CD14-positive monocyte (primary cell): ENCODE measurements at regions not wholly inside any gene's neighbourhood (a gene's known extent, or its start where the extent isn't known, plus 50 kb on each side); places are given as distances from the start of the nearest gene placed in this dataset.

ENCODE experiments used
- DNase-seq, 3 donors: peaks; one replicate each; pipeline ENCODE4 v3.0.0-alpha.2; 2011 to 2022
- H2AFZ ChIP-seq: 2 replicates; pipeline ENCODE4 v1.6.0; 2012; ENCODE audit warnings: mild to moderate bottlenecking, low read depth, low read length, inconsistent platforms; ENCODE audit not compliant: insufficient read depth, poor library complexity, severe bottlenecking
- H3K27ac ChIP-seq, 2 donors: 1 replicate in 1 of 2; 2 replicates in 1 of 2; pipeline ENCODE4 v1.5.1; 2012 to 2013; ENCODE audit warnings: low read length in 2 of 2, control low read depth in 1 of 2, inconsistent platforms in 1 of 2, low read depth in 1 of 2, mild to moderate bottlenecking in 1 of 2
- H3K27me3 ChIP-seq, 2 donors: one replicate each; pipeline versions ENCODE4 v1.6.0 to v1.6.1; 2011 to 2013; ENCODE audit warnings: low read length in 2 of 2; ENCODE audit not compliant: control insufficient read depth in 2 of 2, insufficient read depth in 2 of 2
- H3K36me3 ChIP-seq, 2 donors: replicated peaks in 1 of 2; 1 replicate in 1 of 2; 2 replicates in 1 of 2; pipeline versions ENCODE4 v1.5.1 to v1.6.1; 2012 to 2013; ENCODE audit warnings: low read length in 2 of 2, control low read depth in 1 of 2, inconsistent platforms in 1 of 2, mild to moderate bottlenecking in 1 of 2; ENCODE audit not compliant: insufficient read depth in 2 of 2, control insufficient read depth in 1 of 2
- H3K4me1 ChIP-seq, 2 donors: 1 replicate in 1 of 2; 2 replicates in 1 of 2; pipeline versions ENCODE4 v1.5.1 to v1.6.1; 2012 to 2013; ENCODE audit warnings: low read length in 2 of 2, control low read depth in 1 of 2, inconsistent platforms in 1 of 2, mild to moderate bottlenecking in 1 of 2, moderate library complexity in 1 of 2; ENCODE audit not compliant: insufficient read depth in 2 of 2, control insufficient read depth in 1 of 2
- H3K4me2 ChIP-seq: replicated peaks from 2 replicates; pipeline ENCODE3; 2012; ENCODE audit warnings: low read length, moderate library complexity, mild to moderate bottlenecking; ENCODE audit not compliant: poor library complexity, severe bottlenecking; ENCODE audit errors: extremely low read depth
- H3K4me3 ChIP-seq, 3 experiments: fragments of 200-600 bp in 1 of 3; sonication (generic) in 1 of 3; replicated peaks in 1 of 3; 1 replicate in 2 of 3; 2 replicates in 1 of 3; pipeline ENCODE4 v1.5.1; 2011 to 2013; ENCODE audit warnings: low read length in 3 of 3, mild to moderate bottlenecking in 3 of 3, control low read depth in 2 of 3, low read depth in 2 of 3, inconsistent platforms in 1 of 3, moderate library complexity in 1 of 3
- H3K79me2 ChIP-seq: 2 replicates; pipeline ENCODE4 v1.6.0; 2012; ENCODE audit warnings: mild to moderate bottlenecking, control low read depth, inconsistent platforms, low read length, moderate library complexity; ENCODE audit not compliant: insufficient read depth
- H3K9ac ChIP-seq: 2 replicates; pipeline ENCODE4 v1.6.0; 2017; ENCODE audit warnings: low read length, mild to moderate bottlenecking; ENCODE audit not compliant: insufficient read depth, poor library complexity, severe bottlenecking
- H3K9me3 ChIP-seq, 2 donors: replicated peaks in 1 of 2; 1 replicate in 1 of 2; 2 replicates in 1 of 2; pipeline versions ENCODE4 v1.5.1 to v1.6.1; 2012 to 2013; ENCODE audit warnings: low read length in 2 of 2, control low read depth in 1 of 2; ENCODE audit not compliant: control insufficient read depth in 1 of 2, insufficient read depth in 1 of 2
- H4K20me1 ChIP-seq: 2 replicates; pipeline ENCODE4 v1.6.0; 2012; ENCODE audit warnings: mild to moderate bottlenecking, low read length, control low read depth, moderate library complexity; ENCODE audit not compliant: insufficient read depth
- H3K27ac Mint-ChIP-seq, 7 donors: one replicate each; pipeline ENCODE4 v1.8.0; 2020; ENCODE audit warnings: mild to moderate bottlenecking in 7 of 7, mixed read lengths in 7 of 7, moderate library complexity in 6 of 7, inconsistent platforms in 2 of 7
- H3K27me3 Mint-ChIP-seq, 3 donors: one replicate each; pipeline ENCODE4 v1.8.0; 2021 to 2022; ENCODE audit warnings: low read depth in 3 of 3, mild to moderate bottlenecking in 3 of 3, mixed read lengths in 3 of 3, moderate library complexity in 3 of 3, inconsistent platforms in 1 of 3
- H3K36me3 Mint-ChIP-seq, 2 donors: one replicate each; pipeline ENCODE4 v1.8.0; 2020; ENCODE audit warnings: mixed read lengths in 2 of 2, inconsistent platforms in 1 of 2, mild to moderate bottlenecking in 1 of 2
- H3K4me1 Mint-ChIP-seq: one replicate; pipeline ENCODE4 v1.8.0; 2020; ENCODE audit warnings: mild to moderate bottlenecking, mixed read lengths
- H3K4me3 Mint-ChIP-seq, 2 donors: one replicate each; pipeline ENCODE4 v1.8.0; 2020; ENCODE audit warnings: mild to moderate bottlenecking in 2 of 2, mixed read lengths in 2 of 2, moderate library complexity in 1 of 2
- H3K9me3 Mint-ChIP-seq, 7 donors: one replicate each; pipeline ENCODE4 v1.8.0; 2020 to 2022; ENCODE audit warnings: mixed read lengths in 7 of 7, mild to moderate bottlenecking in 6 of 7, moderate library complexity in 6 of 7, inconsistent platforms in 2 of 7
- whole genome bisulfite sequencing: methylation state at CpG from one replicate; pipeline ENCODE4 v1.1.5; 2013; ENCODE audit warnings: missing lambda C conversion rate; ENCODE audit not compliant: insufficient coverage; 5-methylcytosine and 5-hydroxymethylcytosine counted together
- intact Hi-C, 2 donors: fragments of 100-400 bp; cut with micrococcal nuclease; formaldehyde crosslinking; loops; one replicate each; pipeline versions ENCODE4 v1.15.0 to v1.15.1; 2023
- TF ChIP-seq, protein P1 (sequence below): fragments of 200-600 bp; IDR thresholded peaks from one replicate; pipeline ENCODE4 v1.8.0; 2022; ENCODE audit warnings: antibody characterized with exemption, mild to moderate bottlenecking

DNA sequence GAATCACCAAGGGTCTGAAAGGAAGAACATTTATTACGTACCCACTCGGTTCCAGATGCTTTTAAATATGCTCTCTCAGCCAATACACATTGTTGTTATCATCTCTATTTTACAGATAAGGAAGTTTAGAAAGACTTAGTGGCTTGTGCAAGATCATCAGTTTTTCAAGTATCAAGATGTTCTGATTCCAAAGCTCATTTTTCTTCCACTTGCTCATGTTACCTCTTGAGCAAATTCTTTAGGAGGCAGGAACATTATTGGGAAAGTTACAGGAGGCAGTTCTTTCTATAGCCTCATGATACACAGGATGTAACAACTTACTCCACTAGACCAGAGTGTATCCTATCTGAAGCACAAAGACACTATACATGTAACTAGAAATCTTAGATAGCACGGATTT is 65.0 kb upstream of the MMADHC start:
- DNase-seq: no peak
- H3K27me3 Mint-ChIP-seq: peaks cover 0 to 3% (median 0%) of the 10 kb centered on the region in 3 donors
- H3K9me3 Mint-ChIP-seq: peaks cover 2 to 9% (median 3%) of the 10 kb centered on the region in 7 donors
- Histone ChIP-seq H3K36me3 (no peaks in the 10 kb centered on the region), H3K9ac (no peak overlapping the region), H3K4me2 (no peak overlapping the region), H3K27me3 (no peaks in the 10 kb centered on the region), H4K20me1 (no peaks in the 10 kb centered on the region), H3K79me2 (no peaks in the 10 kb centered on the region), H3K4me1 (no peaks in the 10 kb centered on the region), H2AFZ (no peak overlapping the region), H3K27ac (no peak overlapping the region), H3K4me3 (no peak overlapping the region), H3K9me3 (peaks cover 0 to 3% of the 10 kb centered on the region in 2 donors)
- no peak overlapping the region for H3K27ac Mint-ChIP-seq
- TF ChIP-seq, protein P1, sequence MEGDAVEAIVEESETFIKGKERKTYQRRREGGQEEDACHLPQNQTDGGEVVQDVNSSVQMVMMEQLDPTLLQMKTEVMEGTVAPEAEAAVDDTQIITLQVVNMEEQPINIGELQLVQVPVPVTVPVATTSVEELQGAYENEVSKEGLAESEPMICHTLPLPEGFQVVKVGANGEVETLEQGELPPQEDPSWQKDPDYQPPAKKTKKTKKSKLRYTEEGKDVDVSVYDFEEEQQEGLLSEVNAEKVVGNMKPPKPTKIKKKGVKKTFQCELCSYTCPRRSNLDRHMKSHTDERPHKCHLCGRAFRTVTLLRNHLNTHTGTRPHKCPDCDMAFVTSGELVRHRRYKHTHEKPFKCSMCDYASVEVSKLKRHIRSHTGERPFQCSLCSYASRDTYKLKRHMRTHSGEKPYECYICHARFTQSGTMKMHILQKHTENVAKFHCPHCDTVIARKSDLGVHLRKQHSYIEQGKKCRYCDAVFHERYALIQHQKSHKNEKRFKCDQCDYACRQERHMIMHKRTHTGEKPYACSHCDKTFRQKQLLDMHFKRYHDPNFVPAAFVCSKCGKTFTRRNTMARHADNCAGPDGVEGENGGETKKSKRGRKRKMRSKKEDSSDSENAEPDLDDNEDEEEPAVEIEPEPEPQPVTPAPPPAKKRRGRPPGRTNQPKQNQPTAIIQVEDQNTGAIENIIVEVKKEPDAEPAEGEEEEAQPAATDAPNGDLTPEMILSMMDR: no peak
- no CpG with 5 or more reads among the region's 3 CpGs for WGBS
- intact Hi-C loops: no loop called here
- no peaks in the 10 kb centered on the region for H3K36me3 Mint-ChIP-seq
- no peak overlapping the region for H3K4me3 Mint-ChIP-seq
- no peaks in the 10 kb centered on the region for H3K4me1 Mint-ChIP-seq

- H3K4me1 ChIP-seq: no peaks in the 10 kb centered on the region
- Mint-ChIP-seq H3K4me3 (no peak overlapping the region), H3K4me1 (no peaks in the 10 kb centered on the region), H3K27ac (no peak overlapping the region), H3K36me3 (no peaks in the 10 kb centered on the region), H3K27me3 (peaks cover 0 to 3% (median 0%) of the 10 kb centered on the region in 3 donors), H3K9me3 (peaks cover 2 to 9% (median 3%) of the 10 kb centered on the region in 7 donors)
- no peaks in the 10 kb centered on the region for H3K27me3 ChIP-seq
- no peaks in the 10 kb centered on the region for H3K36me3 ChIP-seq
- H4K20me1 ChIP-seq: no peaks in the 10 kb centered on the region
- TF ChIP-seq, protein P1: no peak
- no peak overlapping the region for H2AFZ ChIP-seq
- peaks cover 0 to 3% of the 10 kb centered on the region in 2 donors for H3K9me3 ChIP-seq
- intact Hi-C loops: no loop called here
- no peak overlapping the region for H3K27ac ChIP-seq
- H3K9ac ChIP-seq: no peak overlapping the region
- no peaks in the 10 kb centered on the region for H3K79me2 ChIP-seq
- no peak for DNase-seq
- WGBS: 89% methylated on average over 6 of the region's 6 CpGs
- no peak overlapping the region for H3K4me2 ChIP-seq
- no peak overlapping the region for H3K4me3 ChIP-seq
These were observed 63.7 kb upstream of the MMADHC start for GRCh38 chr2:149651229-149651628.
